Ovary (tissue), 7 donors: ENCODE measurements at regions not wholly inside any gene's neighbourhood (a gene's known extent, or its start where the extent isn't known, plus 50 kb on each side); places are given as distances from the start of the nearest gene placed in this dataset.

ENCODE experiments used
- DNase-seq, 5 donors: peaks; one replicate each; pipeline ENCODE4 v3.0.0-alpha.2; 2019 to 2020
- H3K27ac ChIP-seq, 2 donors: fragments of 200-600 bp; one replicate each; pipeline versions ENCODE4 v1.5.1 to v1.8.0; 2019 to 2022
- H3K27me3 ChIP-seq: fragments of 200-600 bp; one replicate; pipeline ENCODE4 v1.8.0; 2022
- H3K36me3 ChIP-seq: fragments of 200-600 bp; sonication (generic); one replicate; pipeline ENCODE4 v1.5.1; 2019
- H3K4me1 ChIP-seq: one replicate; pipeline ENCODE4 v1.8.1; 2013; ENCODE audit warnings: mild to moderate bottlenecking, moderate library complexity; ENCODE audit not compliant: insufficient read depth
- H3K4me3 ChIP-seq: fragments of 200-600 bp; sonication (generic); one replicate; pipeline ENCODE4 v1.5.1; 2017
- H3K9me3 ChIP-seq, 2 donors: fragments of 200-600 bp in 1 of 2; sonication (generic) in 1 of 2; one replicate each; pipeline versions ENCODE4 v1.5.1 to v1.8.1; 2013 to 2019; ENCODE audit warnings: mild to moderate bottlenecking in 1 of 2, moderate library complexity in 1 of 2
- CTCF ChIP-seq, 3 donors: fragments of 450-650 bp in 2 of 3; fragments of 200-600 bp in 1 of 3; IDR thresholded peaks; one replicate each; pipeline versions ENCODE4 v1.5.1 to v1.8.0; 2016 to 2022; ENCODE audit warnings: antibody characterized with exemption in 3 of 3, mild to moderate bottlenecking in 1 of 3
- EP300 ChIP-seq: sonication (generic); formaldehyde crosslinking; IDR thresholded peaks from one replicate; pipeline ENCODE4 v1.6.1; 2017; ENCODE audit warnings: antibody characterized with exemption
- POLR2A ChIP-seq: fragments of 450-650 bp; IDR thresholded peaks from one replicate; pipeline ENCODE4 v1.6.1; 2017; ENCODE audit warnings: antibody characterized with exemption, mild to moderate bottlenecking, moderate library complexity
- WGBS, 3 donors: extraction: QIAGEN DNeasy Blood & Tissue Kit in 1 of 3; methylation state at CpG; one replicate each; pipeline versions ENCODE4 v1.1.5 to v1.1.7; 2013 to 2017; 5-methylcytosine and 5-hydroxymethylcytosine counted together
- intact Hi-C, 4 donors: fragments of 100-400 bp; cut with DNase I; formaldehyde crosslinking; loops; one replicate each; pipeline versions ENCODE4 v1.11.0 to v1.15.1; 2022 to 2023
- donor health status: DM: no; HTN: no; CAD: no; lungs with moderate emphysema.
- donor health status: DM: no; HTN: no; CAD: no.
- donor health status: Bipolar disorder and iron deficiency.
- donor health status: DM: no; HTN: no; CAD: no.
- donor health status: DM: yes; HTN: yes; CAD: no.

- Histone ChIP-seq H3K27ac (no peak overlapping the region), H3K9me3 (no peaks in the 10 kb centered on the region), H3K36me3 (no peaks in the 10 kb centered on the region), H3K4me1 (no peaks in the 10 kb centered on the region), H3K27me3 (no peaks in the 10 kb centered on the region), H3K4me3 (no peak overlapping the region)
- DNase-seq, result no peak
- TF ChIP-seq CTCF (IDR thresholded peaks at IDR 0.05) (no peak), EP300 (no peak), POLR2A (no peak)
- intact Hi-C loops, result no loop called here
- WGBS, 3 donors, result 84 to 95% (median 92%) methylated on average over 3 of the region's 3 CpGs
These were observed 75.0 kb downstream of the TMEM237 start for GRCh38 chr2:201568217-201568820.

GRCh38 chr2:201559067-201559710, 84.1 kb downstream of the TMEM237 start:
- TF ChIP-seq EP300 (no peak), POLR2A (no peak), CTCF (IDR thresholded peaks at IDR 0.05) (no peak)
- no peaks in the 10 kb centered on the region for H3K9me3 ChIP-seq
- DNase-seq, result peak in 1 of 5 donors; percentile 18
- no peaks in the 10 kb centered on the region for H3K4me1 ChIP-seq
- no peaks in the 10 kb centered on the region for H3K27me3 ChIP-seq
- 90 to 92% (median 90%) methylated on average over 4 of the region's 4 CpGs for WGBS, 3 donors
- no peak overlapping the region for H3K27ac ChIP-seq
- H3K36me3 ChIP-seq, result no peaks in the 10 kb centered on the region
- H3K4me3 ChIP-seq, result no peak overlapping the region
- intact Hi-C loops, result no loop called here

- 75 to 85% (median 77%) methylated on average over 5 of the region's 5 CpGs for WGBS, 3 donors
These were observed 84.6 kb downstream of the TMEM237 start for GRCh38 chr2:201558665-201559064.

GRCh38 chr2:201558232-201558631, 85.1 kb downstream of the TMEM237 start:
- H3K27ac ChIP-seq, result no peak overlapping the region
- WGBS, 3 donors, result 83 to 100% (median 86%) methylated on average over 1 of the region's 1 CpG
- H3K36me3 ChIP-seq, result no peaks in the 10 kb centered on the region
- no peak for DNase-seq
- H3K4me3 ChIP-seq, result no peak overlapping the region
- H3K9me3 ChIP-seq, result no peaks in the 10 kb centered on the region
- no peaks in the 10 kb centered on the region for H3K4me1 ChIP-seq
- no peaks in the 10 kb centered on the region for H3K27me3 ChIP-seq
- no peak for TF ChIP-seq EP300
- TF ChIP-seq CTCF (IDR thresholded peaks at IDR 0.05), result no peak
- no peak for TF ChIP-seq POLR2A
- intact Hi-C loops, result no loop called here

More at GRCh38 chr2:201558665-201559064, 84.6 kb downstream of the TMEM237 start:
- no peaks in the 10 kb centered on the region for H3K9me3 ChIP-seq
- H3K36me3 ChIP-seq, result no peaks in the 10 kb centered on the region
- H3K4me1 ChIP-seq, result no peaks in the 10 kb centered on the region
- no peak overlapping the region for H3K27ac ChIP-seq
- intact Hi-C loops, result no loop called here
- TF ChIP-seq CTCF (IDR thresholded peaks at IDR 0.05) (no peak), EP300 (no peak), POLR2A (no peak)
- no peak for DNase-seq
- no peaks in the 10 kb centered on the region for H3K27me3 ChIP-seq
- H3K4me3 ChIP-seq, result no peak overlapping the region
